ENCODE measurements at regions not wholly inside any gene's neighbourhood (a gene's known extent, or its start where the extent isn't known, plus 50 kb on each side); places are given as distances from the start of the nearest gene placed in this dataset.
"Not testable (repeated sequence)": the region's sequence is repeated elsewhere in the genome, so short reads cannot be mapped to it uniquely, and the experiment has no call there.

DNA sequence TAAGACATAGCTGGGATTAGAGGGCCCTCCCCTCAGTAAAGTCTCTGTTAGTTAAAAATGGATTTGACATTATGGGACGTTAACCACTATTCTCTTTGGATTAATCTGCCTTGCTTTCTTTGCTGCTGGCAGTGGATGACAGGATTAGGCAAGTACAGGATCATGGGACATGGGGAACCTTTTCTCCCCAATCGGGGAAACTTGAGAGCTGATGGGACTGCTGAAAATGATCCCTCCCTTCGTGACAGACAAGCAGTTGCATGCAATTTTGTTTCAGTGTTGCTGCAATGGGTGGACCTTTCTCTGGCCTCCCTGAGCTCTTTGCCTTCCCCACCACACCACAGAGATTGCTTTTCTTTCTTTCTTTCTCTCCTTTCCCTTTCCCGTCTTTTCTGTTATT is 120.2 kb upstream of the BANK1 start:
- no peak for DNase-seq (ENCODE audit: low spot score)

DNA sequence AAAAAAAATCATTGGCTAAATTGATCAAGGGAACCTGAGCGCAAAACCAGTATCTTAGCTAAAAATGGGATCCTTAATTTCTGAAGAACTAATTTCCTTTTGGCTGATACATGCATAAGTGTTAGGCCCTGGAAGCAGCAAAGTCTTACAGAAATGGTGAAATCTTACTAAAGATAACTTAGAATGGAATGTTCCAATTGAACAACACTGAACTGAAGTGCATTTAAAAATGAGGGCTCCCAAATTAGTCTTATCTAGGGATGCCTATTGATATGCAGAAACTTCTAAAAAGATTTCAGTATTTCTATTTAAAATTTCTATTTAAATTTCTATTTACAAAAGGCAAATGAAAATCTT is 120.7 kb upstream of the BANK1 start:
- DNase-seq (ENCODE audit: low spot score): no peak

DNA sequence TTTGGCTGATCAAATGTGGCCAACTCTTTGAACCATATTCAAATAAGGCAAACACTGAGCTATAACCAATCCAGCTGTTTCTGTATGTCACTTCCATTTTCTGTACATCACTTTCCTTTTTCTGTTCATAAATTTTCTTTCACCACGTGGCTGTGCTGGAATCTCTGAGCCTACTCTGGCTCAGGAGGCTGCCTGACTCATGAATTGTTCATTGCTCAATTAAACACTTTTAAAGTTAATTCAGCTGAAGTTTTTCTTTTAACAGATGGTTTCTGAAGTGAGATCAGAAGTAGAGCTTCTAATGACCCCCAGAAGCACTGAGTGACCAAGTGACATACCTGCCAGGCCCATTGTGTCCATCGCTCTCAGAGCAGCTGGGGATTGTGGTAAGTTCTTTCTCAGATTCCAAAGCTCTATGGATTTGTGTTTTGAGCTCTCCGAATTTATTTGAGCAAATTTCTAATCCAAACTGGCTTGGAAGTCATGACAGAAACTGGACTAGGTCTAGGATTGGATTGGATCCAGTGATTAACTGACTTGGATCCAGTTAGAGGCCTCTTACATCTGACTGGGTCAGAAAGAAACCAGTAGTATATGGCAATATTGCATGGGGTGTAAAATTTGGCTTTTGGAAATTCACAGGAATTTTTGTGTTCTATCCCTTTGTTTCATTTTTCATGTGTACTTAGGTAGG is 121.2 kb upstream of the BANK1 start:
- no peak for DNase-seq (ENCODE audit: low spot score)

DNA sequence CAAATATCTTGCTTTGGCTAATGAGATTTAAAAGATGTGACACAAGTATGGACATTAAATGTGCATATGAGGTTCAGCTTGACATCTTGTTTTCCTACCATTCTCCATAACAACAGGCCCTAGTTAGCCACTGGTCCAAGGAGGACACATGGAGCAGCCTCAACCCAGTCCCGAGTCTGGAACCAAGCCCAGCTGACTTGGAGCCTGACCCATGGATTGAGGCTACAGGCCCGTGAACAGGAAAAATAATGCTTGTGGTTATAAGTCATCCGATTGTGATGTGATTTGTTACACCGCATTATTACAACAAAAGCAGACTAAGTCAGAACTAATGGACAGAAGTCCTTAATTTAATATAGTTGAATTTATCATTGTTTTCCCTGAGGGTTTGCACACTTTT is 123.2 kb upstream of the BANK1 start:
- no peak for DNase-seq (ENCODE audit: low spot score)

DNA sequence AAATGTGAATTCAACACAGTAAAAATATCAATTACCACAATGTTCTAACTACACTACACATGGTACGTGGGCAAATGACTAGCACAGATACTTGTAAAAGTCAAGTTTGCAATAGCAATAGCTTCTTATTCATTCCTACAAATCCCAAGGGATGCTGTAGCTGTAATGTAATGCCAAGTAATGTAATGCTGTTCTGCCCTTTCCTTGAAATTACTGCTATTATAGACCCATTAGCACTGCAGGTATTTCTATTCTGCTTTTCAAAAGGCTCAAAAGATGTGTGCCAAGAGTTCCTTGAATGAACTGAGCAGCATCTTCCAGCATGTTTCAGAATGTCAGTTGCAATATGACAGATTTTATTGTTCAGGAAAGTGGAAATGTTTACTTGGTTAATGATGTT is 129.9 kb upstream of the BANK1 start:
- no peak for DNase-seq (ENCODE audit: low spot score)

DNA sequence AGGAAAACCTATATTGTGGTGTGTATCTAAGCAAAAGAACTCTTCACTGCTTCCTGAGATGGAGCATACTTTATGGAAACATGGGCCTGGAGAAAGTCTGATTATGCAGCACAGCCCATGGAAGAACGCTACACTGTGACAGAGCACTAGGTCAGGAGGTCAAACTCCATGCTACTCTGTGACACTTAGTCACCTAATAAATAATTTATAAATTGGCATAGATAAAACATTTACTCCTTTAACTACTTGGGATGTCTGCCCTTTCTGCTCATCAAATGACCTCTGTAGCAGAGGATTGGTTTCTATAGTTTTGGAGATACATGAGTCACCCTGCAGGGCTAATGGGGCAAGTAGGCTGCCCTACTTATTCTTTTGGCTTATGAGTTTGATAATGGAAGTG is 134.7 kb upstream of the BANK1 start:
- no peak for DNase-seq (ENCODE audit: low spot score)

DNA sequence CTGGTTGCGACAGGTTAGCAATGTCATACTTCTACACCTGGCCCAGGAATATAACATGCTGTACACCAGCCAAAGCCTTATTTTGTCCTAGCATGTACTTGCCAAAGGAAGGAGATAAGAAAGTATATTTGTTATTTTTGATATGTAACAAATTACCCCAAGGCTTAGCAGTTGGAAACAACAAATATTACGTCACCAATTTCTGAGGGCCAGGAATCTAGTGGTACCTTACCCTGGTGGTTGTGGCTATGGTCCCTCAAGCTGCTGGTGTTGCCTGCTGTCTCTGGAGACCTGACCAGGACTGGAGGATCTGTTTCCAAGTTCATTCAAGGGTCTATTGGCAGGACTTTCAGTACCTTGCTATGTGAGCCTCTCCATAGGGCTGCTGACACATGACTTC is 135.5 kb upstream of the BANK1 start:
- DNase-seq (ENCODE audit: low spot score): no peak

DNA sequence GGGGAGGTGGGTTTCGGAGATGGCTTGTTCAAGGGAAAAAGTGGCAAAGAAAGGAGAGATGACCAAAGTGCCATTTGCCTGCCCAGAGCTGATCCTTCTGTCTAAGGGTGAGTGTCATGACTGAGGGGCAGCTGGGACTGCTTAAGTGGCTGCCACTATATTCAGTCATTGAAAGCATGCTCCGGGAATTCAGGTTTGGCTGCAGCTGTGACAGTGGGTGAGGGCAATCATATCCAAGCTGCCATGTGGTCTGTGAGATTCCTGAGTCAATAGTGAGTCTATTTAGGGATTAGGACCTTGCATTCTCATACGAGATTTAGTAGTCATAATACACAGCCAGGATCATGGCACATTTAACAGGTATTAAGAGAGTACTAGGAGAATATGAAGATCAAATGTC is 138.8 kb upstream of the BANK1 start:
- DNase-seq (ENCODE audit: low spot score): no peak

DNA sequence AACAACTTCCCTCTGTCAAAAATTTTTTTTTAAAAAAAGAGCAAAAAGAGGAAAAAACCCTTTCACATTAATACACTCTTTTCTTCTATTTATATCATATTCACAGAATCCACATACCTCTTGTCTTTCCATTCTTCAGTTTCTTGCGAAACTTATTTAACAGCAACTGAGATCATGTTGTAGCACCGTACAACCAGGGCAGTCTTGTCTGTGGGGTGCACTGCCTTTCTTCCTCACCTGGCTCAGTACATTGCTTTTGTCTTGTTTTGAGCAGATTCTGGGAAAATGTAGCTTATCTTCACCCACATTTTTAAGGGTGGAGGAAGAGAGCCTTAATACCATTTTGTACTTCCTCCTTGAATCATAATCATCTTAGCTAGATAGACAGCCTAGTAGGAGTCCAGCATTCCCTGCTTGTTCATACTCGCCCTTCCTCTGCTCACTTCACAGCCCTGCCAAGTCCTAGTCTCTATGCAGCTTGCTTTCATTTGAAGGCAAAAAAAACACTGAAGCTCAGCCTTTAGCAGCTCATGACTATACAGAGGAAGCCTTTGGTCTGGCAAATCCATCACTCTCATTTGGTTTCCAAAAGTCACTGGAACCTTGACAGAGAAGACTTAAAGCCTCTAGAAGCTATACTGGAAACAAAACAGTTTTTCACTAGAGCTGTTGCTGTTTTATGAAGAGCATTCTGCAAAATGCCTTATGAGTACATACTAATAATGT is 140.6 kb upstream of the BANK1 start:
- no peak for DNase-seq (ENCODE audit: low spot score)

DNA sequence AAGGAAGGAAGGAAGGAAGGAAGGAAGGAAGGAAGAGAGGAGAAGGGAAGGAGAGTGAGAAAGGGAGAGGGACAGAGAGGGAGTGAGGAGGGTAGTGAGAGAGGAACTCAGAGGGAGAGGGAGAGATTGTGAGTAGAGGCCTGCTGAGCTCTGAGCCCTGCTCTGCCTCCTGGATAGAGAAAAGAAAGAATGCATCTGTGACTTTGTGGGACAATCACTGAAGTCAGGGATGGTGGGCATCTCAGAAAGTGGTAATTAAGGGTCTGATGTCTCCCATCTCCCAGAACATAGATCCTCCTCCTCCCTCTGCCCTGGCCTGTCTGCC is 142.9 kb upstream of the BANK1 start:
- no peak for DNase-seq (ENCODE audit: low spot score)

DNA sequence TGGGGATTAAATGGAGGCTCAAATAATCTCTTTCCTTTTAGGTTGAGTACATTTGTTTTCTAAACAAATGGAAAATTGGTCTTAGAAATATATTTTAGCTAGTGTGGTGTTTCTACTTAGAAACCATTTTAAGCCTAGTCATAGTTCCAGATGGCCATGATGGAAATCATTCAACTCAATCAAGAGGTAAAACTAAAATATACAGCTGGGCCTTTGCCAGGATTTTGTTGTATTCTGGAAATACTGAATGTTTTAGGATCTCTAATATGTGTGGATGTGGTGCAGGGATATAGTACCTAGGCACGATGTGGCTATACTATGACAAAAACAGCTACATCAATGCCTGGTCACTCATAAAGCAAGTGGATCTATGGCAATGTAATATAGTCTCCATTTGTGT is 146.0 kb upstream of the BANK1 start:
- DNase-seq (ENCODE audit: low spot score): no peak

DNA sequence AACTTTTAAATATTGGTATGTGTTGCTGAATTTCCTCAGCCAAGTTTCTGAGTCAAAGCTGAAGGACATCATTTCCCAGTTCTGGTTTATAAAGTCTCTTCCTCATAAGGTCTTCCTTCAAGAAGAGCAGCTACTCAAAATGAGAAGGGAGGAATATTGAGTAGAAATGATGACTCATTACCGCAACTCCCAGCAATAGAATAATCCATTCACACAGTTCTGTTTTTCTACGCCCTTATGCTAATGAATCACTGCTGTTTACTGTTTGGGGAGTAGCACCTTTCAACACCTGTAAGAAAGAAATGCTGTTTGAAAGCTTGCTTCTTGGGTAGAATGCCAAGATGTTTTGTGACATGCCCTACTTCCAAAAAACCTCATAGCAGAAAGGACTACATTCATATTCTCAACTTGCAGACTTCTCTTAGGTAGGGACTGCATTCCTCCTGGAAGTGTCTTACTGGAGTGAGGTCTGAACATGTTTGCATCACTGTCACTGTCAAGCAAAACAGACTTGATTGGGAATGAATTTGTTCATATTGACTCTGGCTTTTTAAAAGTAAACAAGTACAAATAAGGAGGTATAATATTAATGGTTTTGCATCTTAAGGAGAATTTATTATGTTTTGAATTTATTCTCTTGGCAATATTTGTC is 147.2 kb upstream of the BANK1 start:
- no peak for DNase-seq (ENCODE audit: low spot score)

DNA sequence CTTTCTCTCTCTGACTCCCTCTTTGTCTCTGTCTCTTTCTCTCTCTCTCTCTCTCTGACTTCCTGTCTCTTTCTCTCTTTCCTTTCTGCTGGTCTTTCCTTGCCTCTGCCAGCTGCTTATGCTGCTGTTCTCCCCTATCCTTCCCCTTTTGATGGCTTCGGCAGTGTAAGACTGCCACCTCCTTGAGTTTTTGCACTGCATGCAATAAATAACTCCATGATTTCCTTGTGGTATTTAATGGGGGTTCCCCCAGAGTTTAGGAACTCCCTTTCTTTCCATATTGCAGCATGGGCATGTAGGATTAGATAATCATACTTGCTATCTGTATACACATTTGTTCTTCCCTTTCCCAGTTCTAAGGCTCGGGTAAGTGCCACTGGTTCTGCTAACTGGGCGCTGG is 157.8 kb upstream of the BANK1 start:
- not testable (repeated sequence) for DNase-seq (ENCODE audit: low spot score)

DNA sequence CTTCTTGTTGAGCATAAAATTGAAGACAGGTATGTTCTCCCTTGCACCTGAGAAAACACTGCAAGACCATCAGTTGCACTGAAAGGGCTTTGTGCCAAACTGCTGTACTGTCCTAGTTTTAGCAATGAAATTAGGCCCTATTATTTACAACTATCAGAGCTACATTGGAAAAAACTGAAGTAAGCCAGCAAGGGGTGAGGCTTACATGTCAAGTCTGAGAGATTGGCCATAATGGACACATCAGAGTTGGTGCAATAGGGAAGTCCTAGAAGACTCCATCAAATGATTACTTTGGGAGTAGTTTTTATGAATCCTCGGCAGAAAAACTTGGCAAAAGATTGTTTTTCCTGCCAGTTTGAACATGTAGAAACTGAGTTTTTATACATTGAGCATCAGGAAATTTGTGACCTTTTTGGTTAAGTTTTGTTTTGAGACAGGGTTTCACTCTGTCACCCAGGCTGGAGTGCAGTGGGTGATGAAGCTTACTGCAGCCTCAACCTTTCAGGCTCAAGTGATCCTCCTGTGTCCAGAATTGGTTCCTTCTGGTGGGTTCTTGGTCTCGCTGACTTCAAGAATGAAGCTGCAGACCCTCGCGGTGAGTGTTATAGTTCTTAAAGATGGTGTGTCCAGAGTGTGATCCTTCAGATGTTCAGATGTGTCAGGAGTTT is 160.1 kb upstream of the BANK1 start:
- DNase-seq (ENCODE audit: low spot score): no peak

DNA sequence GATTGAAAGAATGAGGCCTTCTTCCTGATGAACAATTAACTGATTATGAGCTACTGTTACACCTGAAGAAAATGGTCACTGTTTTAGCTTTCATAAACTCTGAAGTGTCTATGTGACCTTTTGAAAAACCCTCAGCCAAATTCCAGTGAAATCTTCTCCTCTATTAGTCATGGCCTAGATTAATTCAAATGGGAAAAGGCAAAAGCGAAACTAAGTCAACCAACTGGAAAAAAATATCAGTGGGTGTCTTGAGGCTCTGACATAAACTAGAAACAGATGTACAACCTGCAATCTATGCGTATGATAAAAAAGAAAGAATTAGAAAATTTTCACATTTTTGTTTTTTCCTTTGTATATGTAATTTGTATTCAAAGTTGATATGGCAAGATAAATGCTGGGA is 169.4 kb upstream of the BANK1 start:
- no peak for DNase-seq (ENCODE audit: low spot score)

DNA sequence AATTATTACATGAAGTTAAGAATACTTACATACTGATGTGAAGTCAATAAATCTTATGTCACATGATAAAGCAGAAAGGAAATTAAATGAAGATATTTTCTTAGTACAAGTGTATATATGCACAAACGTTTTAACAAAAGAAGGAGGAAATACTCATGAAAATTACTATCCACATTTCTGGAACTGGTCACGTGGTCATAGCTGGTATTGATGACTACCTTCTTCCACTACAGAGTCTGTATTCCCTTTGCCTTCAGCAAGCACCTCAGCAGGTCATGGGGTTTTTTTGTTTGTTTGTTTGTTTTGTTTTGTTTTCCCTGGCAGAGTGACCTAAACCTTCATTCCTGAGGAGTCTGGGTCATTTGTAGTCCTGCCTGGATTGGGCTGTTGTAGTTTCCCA is 174.9 kb upstream of the BANK1 start:
- no peak for DNase-seq (ENCODE audit: low spot score)

DNA sequence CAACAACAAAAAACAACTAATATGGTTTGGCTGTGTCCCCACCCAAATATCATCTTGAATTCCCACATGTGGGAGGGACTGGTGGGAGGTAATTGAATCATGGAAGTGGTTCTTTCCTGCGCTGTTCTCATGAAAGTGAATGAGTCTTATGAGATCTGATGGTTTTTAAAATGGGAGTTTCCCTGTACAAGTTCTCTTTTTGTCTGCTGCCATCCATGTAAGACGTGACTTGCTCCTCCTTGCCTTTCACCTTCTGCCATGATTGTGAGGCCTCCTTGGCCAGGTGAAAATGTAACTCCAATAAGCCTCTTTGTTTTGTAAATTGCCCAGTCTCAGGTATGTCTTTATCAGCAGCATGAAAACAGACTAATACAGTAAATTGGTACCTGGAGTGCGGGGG is 183.5 kb upstream of the BANK1 start:
- DNase-seq (ENCODE audit: low spot score): not testable (repeated sequence)

DNA sequence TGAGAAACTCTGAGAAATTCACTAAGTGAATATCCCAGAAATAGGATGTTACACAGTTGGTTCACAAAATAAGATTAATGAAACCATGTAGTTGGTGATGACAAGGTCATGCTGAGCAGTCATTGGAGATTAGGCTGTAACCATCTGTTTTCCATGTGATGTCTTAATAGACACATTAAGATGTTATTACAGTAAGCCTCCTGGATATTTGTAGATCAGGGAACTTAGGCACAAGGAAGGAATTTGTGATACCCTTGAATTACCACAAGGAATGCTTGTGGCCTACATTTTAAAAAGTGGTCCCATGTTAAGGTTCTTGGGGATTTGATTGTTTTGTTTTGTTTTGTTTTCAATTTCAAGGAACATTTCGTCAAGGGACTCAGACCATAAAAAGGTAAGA is 185.6 kb upstream of the BANK1 start:
- DNase-seq (ENCODE audit: low spot score): no peak

DNA sequence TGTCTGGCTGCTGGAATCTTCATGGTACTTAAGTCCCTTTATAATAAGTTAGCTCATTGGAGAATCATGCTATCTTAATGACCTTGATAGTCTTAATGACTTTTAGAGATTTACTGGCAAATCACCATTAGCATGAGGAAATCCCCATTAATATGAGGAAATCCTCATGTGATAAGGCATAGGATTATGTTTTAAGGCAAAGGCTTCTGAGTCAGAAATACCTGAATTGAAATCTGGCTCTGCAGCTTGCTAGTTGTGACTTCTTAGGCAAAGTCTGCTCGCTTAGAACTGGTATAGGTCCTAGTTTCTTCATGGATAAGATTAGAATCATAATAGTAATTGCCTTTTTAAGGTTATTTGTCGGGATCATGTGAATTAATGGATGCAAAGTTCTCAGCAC is 190.2 kb upstream of the BANK1 start:
- DNase-seq (ENCODE audit: low spot score): no peak

DNA sequence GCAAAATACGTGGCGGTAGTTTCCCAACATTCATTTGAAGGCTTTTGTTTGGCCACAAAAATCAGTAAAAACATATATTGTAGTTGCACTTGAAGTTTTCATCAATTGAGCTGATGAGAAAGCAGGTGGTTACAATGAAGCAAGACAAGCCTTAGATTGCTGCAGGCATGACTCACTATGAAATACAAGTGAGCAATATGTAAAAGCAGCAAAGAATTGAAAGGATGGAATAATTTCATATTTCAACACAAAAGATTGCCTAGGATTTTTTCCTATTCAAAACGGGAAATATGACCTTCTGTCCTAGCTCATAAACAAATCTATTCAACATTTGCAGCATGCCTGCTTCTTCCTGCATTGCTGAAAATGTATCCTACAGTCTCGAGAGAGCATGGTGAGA is 190.9 kb upstream of the BANK1 start:
- no peak for DNase-seq (ENCODE audit: low spot score)

DNA sequence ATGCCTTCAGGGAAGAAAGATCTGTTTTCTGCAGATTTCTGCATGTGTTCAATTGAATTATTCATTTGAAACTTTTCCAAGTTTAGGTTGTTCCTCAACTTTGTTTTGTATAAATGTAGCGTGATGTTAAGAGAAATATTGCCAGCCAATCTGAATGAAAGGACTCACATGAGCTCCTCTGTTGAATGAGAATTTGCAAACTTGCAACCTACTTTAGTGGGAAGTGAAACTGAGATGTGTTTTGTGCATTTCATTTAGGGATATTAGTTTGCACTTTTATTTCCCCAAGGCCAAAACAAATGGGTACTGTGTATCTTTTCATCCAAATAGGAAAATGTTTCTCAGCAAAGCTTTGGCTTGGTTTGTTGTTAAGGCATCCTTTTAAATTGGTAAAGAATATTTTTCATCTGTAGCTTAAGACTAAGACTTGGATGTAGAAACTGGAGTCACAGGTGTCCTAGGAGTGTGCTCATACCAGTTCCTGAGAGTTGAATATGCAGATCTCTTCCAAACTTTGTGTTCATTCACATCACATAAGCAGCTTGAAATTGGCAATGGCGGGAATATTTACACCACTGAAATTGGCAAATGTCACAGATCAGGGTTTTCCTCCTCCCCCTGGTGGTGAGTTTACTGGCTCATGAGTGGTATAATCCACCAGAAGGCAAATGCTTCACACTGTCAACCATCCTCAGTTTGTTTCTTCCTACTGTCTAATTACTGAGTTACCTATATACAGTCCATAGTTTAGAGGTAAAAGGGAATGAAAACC is 193.6 kb upstream of the BANK1 start:
- no peak for DNase-seq (ENCODE audit: low spot score)

DNA sequence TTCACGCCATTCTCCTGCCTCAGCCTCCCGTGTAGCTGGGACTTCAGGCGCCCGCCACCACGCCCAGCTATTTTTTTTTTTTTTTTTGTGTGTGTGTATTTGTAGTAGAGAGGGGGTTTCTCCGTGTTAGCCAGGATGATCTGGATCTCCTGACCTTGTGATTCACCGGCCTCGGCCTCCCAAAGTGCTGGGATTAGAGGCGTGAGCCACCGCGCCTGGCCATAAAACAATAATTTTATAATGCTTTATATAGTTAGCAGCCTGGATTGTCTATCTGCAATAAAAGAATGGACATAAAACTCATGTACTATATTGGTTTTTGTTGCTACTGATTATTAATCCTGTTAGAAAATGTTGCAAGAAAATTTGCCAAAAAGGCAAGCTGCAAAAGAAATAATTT is 195.9 kb upstream of the BANK1 start:
- no peak for DNase-seq (ENCODE audit: low spot score)

DNA sequence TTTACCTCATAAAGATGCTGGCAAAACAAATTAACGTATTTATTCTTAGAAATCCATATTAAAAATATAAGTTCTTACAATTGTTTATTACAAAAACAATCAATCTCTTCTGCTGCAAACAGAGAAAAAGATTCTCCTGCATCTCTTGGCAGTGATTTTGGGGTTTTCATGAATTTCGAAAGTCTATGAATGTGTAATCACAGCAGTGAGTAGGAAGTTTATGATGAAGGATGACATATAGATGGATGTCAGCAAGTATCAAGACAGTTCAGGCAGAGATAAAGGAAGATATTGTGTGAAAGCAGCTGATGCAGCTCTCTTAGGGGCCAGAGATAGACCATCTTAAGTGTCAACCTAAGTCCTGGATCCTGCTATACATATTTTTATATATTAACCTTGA is 196.9 kb upstream of the BANK1 start:
- no peak for DNase-seq (ENCODE audit: low spot score)
